SHP77 (cell line): ENCODE measurements at regions not wholly inside any gene's neighbourhood (a gene's known extent, or its start where the extent isn't known, plus 50 kb on each side); places are given as distances from the start of the nearest gene placed in this dataset.

Experiments used
- DNase-seq, 2 experiments: peaks; one replicate each; lab custom pipeline; 2025; lab: John Stamatoyannopoulos, UW

GRCh38 chr11:80596291-80596810 lies 1155.5 kb upstream of the TENM4 start:
- no peak for DNase-seq

DNA sequence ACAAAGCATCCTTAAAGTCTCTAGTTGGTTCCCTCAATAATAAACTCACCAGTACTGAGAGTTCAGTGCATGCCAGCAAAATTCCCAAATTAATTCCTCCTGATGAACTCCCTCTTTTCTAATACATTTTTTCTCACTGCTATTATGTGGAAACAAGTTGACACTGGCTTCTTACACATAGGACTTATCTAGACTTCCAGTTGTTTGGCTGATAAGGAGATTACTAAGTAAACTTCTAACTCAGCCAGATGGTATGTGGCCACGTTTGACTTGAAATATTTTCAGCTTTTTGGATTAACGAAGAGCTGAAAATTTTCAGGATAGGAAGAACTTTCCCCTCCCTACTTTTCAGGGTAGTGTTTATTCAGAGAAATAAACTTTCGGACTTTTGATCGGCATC lies 1154.2 kb upstream of the TENM4 start:
- no peak for DNase-seq

DNA sequence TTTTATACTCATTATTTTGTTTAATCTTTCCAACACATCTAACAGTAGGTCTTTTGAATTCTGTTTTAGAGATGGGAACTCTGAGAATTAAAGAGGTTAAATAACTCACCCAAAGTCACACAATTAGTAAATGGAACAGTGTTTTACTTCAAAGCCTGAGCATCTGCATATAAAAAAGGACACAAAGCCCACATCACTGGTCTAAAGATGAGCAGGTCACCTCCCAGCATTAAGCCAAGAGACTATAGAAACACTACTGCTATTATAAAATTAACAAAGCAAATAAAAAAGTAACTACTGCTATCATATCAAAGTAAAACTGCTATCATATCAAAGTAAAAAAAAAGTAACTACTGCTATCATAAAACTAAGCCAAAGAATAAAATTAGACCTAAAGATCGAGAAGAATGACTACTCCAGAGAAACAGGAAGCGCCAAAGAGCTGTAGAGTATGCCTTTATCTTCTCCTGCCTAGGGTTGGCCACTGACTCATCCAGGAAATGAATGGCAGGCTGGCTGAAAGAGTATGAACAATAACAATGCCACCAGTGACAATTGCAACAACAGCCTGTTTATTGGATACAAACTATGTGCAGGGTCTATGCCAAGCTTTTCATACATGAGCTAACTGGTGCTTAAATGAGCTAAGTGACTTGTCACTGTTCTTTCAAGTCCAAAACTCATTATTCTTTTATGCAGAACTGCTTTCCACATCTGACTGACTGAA lies 1153.0 kb upstream of the TENM4 start:
- no peak for DNase-seq

DNA sequence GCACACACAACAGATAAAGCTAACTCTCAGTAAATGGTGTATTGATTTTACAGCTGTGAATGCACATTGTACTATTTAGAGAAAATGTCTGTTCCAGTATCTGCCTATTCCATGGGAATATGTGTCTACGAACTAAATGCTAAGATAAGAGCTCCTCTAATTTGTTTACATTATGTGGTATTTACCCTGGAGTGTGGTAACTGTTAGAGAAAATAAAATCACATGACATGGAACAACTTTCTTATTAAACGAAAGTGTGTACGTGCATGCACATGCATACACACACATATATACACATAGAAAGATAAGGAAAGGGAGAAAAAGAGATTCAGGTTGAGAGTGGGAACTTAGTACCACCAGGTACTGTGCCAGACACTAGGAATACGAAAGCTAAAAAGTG lies 1151.7 kb upstream of the TENM4 start:
- no peak for DNase-seq

DNA sequence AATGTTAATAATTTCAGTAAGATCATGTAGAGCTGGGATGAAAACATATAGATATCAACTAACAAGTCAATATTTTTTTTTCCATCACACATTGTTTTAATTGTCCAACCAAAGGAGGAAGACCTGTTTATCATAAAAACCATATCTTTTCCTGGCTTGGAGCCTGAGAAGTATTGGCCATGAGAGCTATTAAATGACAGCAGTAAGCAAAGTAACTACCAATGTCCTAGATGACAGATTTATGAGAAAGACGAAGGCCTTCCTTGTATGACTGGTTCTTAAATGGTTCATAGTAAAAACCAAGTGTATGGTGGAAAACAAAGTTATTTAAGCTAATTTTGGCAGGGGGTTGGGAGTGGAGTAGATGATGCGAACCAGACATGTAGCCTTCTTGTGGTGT lies 1147.1 kb upstream of the TENM4 start:
- DNase-seq = no peak

DNA sequence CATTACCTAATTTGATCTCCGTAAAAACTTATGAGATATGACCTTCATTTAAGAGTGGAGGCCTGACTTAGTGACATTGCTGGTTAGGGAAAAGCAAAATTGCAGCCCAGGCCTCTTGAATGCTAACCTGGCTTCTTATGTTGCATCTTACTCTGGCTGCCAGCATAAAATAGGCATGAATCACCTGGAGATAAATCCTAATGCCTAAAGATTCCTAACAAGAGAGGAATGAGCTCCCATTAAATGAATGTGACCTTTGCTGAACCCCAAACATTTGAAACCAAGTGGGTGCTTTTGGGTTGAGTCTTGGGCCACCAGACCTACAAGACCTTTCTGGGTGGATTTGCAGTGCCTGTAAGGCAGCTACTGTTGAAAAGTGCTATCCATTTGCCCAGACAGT lies 1145.6 kb upstream of the TENM4 start:
- DNase-seq = no peak

DNA sequence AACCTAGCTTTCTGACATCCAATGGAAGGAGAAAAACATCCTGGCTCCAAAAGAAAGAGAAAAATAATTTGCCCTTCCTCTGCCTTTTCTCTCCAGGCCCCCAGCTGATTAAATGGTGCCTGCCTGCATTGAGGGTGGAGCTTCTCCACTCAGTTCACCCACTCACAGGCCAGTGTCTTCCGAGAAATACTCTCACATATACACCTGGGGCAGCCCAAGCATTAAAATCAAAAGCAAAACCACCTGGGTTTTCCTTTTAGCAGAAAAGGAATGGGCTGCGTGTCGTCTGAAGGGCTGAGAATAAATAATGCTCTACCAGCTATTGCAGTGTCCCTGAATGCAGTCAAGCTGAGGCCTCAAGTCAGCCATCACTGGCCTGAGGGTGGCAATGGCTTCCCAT lies 1143.8 kb upstream of the TENM4 start:
- no peak for DNase-seq

GRCh38 chr11:80569832-80570231 lies 1129.0 kb upstream of the TENM4 start:
- no peak for DNase-seq

- DNase-seq = no peak
These were observed 1124.4 kb upstream of the TENM4 start for GRCh38 chr11:80565231-80565630.

DNA sequence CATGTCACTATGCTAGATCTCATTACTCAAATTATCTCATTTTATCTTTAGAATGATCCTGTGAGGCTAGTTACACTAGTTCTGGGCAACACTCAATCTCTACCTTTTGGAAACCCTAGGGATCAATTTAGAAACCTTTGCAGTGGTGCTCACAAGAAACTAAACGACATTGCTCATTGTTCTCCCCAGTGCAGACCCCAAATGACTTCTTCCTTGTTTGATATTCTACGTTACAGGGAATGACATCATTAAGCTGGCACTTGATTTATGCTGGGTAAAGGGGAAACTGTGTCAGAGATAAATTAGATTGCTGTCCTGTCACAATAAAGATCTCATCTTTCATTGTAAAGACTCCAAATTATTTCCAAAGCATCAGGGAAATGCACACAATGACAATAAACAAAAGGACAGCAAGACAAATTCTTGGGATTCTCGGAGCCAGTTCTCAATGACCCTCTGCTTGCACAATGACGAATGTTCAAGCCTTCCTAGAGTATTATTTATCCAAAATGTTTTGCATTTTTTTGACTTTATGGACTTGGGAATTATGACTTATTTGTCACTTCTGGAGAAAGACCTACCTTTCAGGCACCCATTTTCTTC lies 1121.8 kb upstream of the TENM4 start:
- no peak for DNase-seq

DNA sequence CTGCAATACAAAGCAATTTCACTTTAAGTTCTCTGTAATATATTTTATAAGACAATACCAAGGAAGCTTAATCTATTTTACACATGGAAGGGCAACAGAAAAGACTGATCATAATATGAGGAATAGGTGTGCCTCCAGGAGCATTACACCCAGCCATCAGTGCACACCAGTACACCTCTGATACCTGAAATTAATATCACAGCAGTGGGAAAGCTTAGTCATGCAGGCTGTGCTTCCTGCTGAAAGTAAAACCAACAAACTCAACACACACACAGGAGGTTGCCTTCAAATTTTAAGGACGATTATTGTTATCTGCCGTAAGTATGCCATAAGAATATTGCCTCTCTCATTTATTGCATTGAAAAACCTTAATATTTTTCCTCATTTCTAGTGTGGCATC lies 1119.1 kb upstream of the TENM4 start:
- DNase-seq = no peak

DNA sequence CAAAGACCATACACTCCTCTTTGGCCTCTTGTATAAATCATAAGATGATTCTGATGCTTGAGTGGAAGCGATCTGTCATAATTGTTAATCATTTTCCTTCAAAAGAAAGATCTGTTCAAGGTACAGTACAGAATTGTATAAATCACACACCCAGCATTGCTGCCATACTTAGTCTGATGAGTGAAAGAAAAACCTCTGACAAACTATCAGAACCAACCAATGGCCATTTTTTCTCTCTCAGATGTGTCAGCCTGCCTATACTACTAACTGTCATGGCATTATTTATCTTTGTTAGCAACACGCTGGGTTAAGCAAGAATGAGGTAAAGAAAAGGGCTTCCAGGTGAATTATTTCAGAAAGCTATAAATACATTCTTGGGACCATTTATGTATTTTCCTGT lies 1112.7 kb upstream of the TENM4 start:
- DNase-seq = no peak

DNA sequence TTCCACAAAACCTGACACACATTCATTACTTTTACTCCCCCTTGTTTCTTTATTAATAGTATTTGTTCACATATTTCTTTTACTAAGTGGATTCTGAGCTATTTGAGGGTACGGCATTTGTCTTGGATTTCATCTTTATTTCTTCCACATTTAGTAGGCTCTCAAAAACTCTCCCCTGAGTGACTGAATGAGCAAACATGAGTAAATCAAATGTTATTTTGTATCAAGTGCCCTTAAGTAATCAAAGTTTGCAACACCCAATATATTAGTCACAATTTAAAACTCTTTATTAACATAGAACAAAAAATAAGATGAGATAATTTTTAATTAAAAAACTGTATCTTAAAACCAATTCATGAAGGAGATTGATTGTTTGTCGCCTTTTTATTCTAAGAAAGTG lies 1101.9 kb upstream of the TENM4 start:
- no peak for DNase-seq

DNA sequence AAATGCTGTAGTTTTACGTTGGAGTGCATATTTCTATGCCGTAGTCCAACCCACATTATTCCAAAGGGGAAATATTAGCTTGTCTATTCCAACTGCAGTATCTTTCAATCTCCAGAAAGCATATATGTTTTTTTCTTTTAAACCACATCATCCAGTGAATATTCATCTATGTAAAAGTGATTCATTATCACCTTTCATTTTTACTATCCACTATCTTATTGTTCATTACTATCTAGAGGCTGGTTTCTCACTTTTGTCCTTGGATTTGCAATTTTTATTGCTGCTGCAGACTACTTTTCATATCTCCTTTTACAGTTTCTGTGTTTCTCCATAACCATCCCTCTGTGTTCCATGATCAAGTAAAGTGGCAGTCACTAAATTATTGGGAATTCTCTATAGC lies 1097.2 kb upstream of the TENM4 start:
- no peak for DNase-seq

DNA sequence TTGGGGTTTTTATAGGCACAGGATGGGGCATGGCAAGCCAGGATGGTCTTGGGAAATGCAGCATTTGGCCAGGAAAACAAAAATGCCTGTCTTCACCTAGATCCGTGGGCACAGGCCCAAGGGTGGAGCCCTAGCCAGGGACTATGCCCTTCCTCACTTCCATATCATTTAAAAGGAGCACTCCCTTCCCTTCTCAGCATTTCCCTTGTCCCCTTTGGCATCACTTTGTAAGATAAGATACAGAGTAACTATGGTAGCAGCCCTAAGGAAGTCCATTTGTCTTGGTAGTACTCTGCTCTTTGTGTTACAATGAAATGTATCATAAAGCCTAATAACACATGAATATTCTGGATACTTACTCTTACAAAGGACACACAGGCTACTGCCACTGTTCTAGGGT lies 1092.6 kb upstream of the TENM4 start:
- no peak for DNase-seq

DNA sequence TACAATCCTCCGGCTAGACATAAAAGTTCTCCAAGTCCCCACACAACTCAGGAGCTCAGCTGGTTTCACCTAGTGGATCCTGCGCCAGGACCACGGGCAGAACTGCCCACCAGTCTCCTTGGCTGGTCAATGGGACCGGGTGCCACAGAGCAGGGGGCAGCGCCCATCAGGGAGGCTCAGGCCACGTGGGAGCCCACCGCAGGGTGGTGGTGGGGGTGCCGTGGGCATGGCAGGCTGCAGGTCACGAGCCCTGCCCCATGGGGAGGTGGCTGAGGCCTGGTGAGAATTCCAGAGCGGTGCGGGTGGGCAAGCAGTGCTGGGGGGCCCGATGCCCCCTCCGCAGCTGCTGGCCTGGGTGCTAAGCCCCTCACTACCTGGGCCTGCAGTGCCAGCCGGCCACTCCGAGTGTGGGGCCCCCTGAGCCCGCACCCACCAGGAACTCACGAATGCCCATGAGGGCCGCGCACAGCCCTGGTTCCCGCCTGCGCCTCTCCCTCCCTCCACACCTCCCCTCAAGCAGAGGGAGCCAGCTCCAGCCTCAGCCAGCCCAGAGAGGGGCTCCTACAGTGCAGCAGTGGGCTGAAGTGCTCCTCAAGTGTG lies 1091.9 kb upstream of the TENM4 start:
- DNase-seq = no peak

DNA sequence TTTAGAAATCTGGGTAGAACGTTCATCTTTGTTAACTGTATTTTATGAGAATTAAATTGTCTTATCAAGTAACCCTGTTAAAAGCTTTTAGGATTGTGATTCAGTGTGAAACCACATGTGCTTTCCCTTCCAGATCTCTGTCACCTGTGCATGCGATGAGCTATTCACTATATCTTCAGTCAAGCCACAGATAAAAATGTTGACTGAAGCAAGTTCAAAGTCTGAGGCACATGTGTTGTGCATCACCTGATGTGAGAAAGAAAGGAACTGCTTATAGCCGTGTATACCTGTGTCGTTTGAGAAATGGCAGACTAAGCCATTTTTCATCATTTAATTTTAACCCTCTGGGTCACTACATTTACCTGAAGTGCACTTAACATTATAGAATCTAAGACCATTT lies 1088.9 kb upstream of the TENM4 start:
- DNase-seq = no peak

DNA sequence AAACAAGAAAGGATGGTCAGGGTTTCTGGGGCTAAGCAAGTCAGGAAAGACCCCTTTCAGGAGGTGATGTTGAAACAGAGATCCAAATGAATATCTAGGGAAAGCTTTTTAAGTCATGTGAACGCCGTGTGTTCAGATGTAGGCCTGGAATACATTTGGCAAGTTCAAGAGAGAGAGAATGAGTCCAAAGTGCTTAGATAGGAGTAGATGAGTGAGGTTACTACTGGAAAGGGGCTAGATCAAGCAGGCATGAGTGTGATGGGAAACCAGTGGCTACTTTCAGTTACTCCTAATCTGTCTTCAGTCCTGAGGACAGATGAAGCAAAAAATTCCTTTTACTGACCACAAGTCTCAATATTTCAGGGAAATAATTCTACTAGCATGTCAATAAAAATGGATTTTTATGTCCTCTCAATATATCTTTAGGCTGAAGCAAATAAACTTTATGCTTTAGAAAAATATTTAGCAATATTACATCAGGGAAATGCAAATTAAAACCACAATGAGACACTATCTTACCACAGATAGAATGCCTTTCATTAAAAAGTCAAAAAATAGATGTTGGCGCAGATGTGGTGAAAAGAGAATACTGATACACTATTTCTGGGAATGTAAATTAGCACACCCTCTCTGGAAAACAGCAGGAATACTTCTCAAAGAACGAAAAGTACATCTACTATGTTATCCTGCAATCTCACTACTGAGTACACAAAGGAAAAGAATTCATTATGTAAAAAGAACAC lies 1085.0 kb upstream of the TENM4 start:
- DNase-seq = no peak

- DNase-seq = no peak
These were observed 1083.5 kb upstream of the TENM4 start for GRCh38 chr11:80524349-80524748.

GRCh38 chr11:80523057-80523456 lies 1082.2 kb upstream of the TENM4 start:
- DNase-seq = no peak

GRCh38 chr11:80521592-80521991 lies 1080.8 kb upstream of the TENM4 start:
- DNase-seq = no peak

- DNase-seq = no peak
These were observed 1079.7 kb upstream of the TENM4 start for GRCh38 chr11:80520507-80520887.
